NT2/D1 (cell line): ENCODE measurements at regions not wholly inside any gene's neighbourhood (a gene's known extent, or its start where the extent isn't known, plus 50 kb on each side); places are given as distances from the start of the nearest gene placed in this dataset.
"Not testable (repeated sequence)": the region's sequence is repeated elsewhere in the genome, so short reads cannot be mapped to it uniquely, and the experiment has no call there.

Experiments used
- SUZ12 ChIP-seq: IDR thresholded peaks from 2 replicates; pipeline ENCODE4 v1.6.1; 2011; ENCODE audit not compliant: insufficient read length, insufficient read depth; ENCODE audit errors: extremely low read depth
- YY1 ChIP-seq: IDR thresholded peaks from 2 replicates; pipeline ENCODE4 v1.6.1; 2011; ENCODE audit not compliant: insufficient read length, insufficient read depth

- TF ChIP-seq YY1, SUZ12: not testable (repeated sequence)
Observed at GRCh38 chr7:9728014-9728657, 1245.5 kb upstream of the PHF14 start.
